GM18511 (cell line): ENCODE measurements at regions not wholly inside any gene's neighbourhood (a gene's known extent, or its start where the extent isn't known, plus 50 kb on each side); places are given as distances from the start of the nearest gene placed in this dataset.
"Not testable (repeated sequence)": the region's sequence is repeated elsewhere in the genome, so short reads cannot be mapped to it uniquely, and the experiment has no call there.

Experiments used
- ATAC-seq: cut with Tn5 transposase; IDR thresholded peaks from one replicate; pipeline ENCODE4 v1.9.1; 2021; ENCODE audit warnings: mild to moderate bottlenecking, moderate library complexity; ENCODE audit not compliant: unreplicated experiment

- no peak for ATAC-seq
These were observed 118.8 kb upstream of the AFDN start for GRCh38 chr6:167707686-167708500.

DNA sequence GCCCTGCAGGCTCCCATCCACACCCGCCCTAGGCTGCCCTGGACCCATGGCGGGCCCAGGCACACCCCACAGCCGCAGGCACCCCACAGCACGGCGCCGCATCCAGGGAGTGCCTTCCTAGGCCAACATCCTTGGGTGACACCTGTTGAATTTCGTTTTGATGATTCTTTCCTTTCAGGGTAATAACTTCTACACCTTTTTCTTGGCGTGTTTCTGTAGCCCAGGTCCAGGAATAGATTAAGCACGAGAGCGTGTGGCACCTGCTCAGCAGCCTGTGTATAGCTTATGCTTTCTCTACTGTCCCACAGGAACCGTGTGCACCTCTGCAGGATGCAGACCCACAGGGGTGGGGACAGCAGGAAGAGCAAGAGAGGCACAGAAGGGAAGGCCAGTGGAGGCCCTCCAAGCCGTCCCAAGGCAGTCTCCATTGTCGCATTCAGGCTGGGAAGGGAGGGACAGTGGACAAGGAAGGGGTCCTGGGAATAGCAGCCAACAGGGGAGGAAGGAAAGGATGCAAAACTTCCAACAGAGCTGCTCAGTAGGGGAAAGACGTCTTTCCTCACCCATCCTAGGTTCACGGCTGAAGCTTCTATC, 118.1 kb upstream of the AFDN start:
- no peak for ATAC-seq

- ATAC-seq = no peak
These were observed 117.5 kb upstream of the AFDN start for GRCh38 chr6:167709196-167709595.

DNA sequence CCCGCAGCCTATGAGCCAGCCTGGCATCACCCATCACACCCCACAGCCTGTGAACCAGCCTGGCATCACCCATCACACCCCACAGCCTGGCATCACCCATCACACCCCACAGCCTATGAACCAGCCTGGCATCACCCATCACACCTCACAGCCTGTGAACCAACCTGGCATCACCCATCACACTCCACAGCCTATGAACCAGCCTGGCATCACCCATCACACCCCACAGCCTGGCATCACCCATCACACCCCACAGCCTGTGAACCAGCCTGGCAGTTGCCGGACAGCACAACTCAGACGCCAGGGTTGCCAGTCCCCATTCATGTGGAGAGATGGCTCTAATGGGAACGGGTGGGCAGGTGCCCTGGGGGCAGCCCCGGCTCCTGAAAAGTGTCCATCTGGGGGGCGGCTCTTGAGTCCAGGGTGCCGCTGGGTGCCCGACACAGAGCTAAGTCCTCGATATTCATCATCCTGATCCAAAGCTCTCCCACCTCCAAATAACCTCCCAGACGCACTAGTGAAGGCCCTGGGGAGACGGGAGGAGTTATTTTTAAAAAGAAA, 116.9 kb upstream of the AFDN start:
- not testable (repeated sequence) for ATAC-seq

- ATAC-seq = no peak
These were observed 116.3 kb upstream of the AFDN start for GRCh38 chr6:167710363-167710920.

DNA sequence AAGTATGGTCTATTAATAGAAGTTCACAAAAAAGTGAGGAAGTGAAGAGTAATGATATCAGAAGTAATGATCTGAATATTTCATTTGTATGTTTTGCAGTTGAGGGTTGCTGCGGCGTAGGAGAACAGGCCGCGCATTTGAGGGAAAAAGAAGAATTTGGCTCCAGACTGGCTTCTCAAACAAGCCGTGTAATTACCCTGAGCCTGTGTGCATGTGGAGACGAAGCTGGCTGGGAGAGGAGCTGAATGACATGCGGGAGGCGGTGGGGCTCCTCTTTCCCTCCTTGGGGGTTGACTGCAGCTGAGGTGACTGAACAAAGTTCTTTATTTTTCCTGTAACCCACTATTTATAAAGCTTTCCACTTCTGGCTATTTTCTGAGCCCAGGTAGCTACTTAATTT, 115.5 kb upstream of the AFDN start:
- no peak for ATAC-seq

DNA sequence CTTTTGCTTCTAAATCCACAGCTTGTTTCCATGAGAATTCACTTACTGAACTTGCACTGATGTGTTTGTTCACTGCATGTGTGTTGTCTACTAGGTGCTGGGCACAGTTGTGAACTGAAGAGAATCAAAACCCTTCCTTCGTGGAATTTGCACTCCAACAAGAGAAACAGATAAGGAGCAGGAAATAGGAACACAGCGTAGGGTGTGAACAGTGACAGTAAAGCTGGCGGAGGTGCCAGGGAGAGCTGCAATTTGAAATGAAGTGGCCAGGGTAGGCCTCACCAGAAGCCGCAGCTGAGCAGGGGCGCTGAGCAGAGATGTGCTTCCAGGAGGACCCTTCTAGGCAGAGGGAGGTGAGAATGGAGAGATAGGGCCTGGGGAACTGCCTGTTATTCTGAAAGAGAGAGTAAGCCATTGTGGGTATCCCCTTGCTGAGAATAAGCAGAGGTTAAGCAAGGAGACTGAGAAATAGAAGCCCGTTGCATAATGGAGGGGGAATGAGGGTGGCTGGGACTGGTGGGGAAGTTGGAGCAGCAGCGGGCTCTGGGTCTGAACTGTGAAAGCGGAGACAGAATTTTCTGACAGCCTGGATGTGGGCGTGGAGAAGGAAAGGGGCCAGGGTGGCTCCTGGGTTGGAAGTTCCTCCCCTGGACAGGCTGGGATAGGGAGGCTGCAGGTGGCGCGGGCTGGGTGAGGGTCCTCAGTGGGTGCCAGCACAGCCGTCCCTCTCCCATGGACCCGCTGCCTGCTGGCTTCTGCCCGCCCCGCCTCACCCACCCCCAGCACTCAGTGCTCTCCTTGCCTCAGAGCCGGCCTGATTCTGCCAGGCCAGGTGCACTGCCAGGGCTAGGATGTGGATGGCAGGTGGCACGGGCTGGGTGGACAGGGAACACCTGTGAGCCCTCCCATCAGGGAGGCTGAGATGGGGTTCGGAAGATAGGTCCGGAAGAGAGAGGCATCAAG, 114.7 kb upstream of the AFDN start:
- no peak for ATAC-seq

GRCh38 chr6:167712731-167713475, 113.8 kb upstream of the AFDN start:
- no peak for ATAC-seq

- ATAC-seq = no peak
These were observed 112.6 kb upstream of the AFDN start for GRCh38 chr6:167714152-167714551.

GRCh38 chr6:167717455-167717854, 109.3 kb upstream of the AFDN start:
- ATAC-seq = no peak

DNA sequence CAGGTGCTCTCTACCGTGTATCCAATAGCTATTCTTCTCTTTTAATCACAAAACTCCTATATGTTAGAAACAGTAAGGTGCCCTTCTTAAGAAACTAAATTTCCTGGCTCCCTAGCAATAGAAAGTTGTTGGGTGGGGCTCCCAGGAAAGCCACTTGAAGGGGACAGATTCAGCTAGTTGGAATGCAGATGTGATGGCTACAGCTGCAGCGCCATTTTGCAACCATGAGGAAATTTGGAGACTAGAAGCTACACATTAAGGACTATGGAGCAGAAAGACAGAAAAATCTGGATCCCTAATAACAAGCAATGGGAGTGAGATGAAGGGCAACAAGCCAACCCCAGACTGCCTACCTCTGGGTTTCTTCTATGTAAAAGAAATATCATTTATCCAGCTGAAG, 108.8 kb upstream of the AFDN start:
- ATAC-seq = no peak

- ATAC-seq = no peak
These were observed 106.8 kb upstream of the AFDN start for GRCh38 chr6:167719920-167720319.

GRCh38 chr6:167720456-167721285, 106.0 kb upstream of the AFDN start:
- no peak for ATAC-seq

DNA sequence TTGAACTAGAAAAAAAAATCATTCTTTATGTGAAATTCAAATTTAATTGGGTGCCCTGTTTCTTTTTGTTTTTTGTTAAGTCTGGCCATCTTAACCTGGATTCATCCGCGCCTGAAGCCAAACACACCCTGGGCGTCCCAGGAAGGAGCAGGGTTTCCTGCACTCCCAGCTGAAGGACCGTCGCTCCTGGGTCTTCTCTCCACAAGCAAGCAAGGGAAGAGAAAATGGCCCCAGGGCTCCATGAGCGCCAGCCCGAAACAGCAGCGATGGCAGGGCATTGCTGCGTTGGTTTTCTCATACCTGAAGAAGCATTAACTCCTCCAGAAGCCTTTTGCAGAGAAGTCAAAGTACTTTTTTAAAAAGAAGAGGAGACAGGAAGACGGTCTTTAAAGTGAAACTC, 105.4 kb upstream of the AFDN start:
- no peak for ATAC-seq

DNA sequence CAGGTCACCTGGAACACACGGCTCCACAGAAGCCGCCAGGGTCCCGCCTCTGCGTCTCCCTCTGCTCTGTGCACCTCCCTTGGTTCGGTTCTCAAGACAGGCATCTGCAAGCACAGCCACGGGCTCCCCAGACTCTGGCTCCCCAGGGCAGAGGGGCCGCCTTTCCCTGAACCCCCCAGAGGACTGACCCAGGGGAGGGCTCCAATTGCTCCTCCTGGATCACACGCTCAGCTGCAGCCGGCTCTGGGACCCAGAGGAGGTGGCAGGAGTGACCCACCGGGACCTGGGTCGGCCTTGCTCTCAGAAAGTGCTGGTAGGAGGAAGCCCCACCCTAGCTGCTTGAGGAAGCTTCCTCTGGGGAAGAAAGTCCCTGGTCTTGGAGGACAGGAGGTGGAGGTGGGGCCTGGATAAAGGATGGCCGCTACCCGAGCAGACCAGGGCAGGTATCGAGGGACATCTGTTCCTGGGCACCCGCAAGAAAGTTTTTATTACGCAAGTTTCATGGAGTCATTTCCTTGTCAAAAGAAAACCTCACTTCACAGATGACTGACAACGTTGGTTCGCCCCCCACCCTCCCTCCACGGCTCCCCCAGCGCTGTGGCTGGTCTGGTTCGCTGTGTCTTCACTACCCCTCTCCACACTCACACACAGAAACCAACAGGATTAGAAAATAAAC, 103.9 kb upstream of the AFDN start:
- no peak for ATAC-seq

DNA sequence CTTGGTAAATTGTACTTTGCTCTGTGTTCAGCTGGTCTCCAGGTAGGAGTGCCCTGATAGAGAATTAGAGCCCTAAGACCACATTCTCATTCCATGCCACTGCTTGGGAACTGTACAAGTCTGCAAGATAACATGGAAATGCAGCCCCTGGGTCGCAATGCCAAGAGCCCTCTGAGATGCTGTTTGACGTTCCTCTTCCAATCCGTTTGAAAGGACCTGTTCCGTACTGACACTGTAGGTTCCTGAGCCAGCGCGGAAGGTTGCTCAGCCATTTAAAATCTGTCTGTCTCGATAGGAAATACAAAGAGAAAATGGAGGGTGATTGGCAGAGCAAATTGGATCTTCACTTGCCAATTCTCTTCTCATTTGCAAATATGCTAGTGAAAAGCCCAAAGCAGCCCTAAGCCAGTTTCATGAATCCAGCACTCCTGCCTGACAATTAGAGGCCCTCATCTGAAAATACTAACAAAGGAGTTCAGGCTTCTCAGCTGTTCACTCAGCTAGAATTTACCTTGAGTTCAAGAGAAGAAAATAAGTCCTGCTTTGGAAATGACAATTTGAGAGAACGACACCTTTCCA, 100.6 kb upstream of the AFDN start:
- ATAC-seq = no peak

DNA sequence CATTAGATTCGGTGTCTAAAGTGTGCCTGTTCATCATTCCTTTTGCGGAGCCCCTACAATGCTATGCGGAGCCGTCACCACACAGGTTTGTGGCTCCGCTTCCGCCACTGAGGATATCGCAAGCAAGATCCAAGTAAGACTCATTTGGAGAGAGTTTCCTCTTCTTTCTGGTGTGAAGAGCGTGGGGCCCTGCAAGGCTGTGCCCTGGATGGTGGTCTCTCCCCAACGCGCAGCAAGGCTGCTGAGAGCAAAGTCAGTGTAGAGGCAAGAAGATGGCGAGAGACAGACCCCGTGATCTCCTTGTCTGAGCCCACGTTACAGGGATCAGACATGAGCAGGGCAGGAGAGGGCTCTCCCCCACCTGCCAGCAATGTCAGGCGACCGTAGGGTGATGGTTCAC, 96.3 kb upstream of the AFDN start:
- no peak for ATAC-seq

DNA sequence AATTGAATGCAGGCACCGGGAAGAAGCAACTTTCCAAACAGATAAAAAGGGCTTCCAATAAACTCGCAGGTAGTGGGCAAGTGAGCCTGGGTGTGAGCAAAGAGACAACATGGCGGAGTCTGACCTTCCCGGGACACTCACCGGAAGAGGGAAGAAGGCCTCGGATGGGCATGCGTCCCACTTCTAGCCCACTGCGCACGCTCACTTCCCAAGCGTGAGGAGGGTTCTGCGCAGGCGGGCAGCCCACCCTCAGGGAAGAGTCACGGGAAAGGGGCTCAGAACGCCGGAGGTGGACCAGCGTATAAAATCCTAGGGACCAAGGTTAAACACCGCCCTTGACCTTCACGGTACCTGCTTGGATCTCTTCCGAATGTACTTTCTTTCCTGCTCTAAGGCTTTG, 95.5 kb upstream of the AFDN start:
- ATAC-seq = no peak
